COLO668 (cell line): ENCODE measurements at regions not wholly inside any gene's neighbourhood (a gene's known extent, or its start where the extent isn't known, plus 50 kb on each side); places are given as distances from the start of the nearest gene placed in this dataset.
"Not testable (repeated sequence)": the region's sequence is repeated elsewhere in the genome, so short reads cannot be mapped to it uniquely, and the experiment has no call there.

ENCODE experiments used
- DNase-seq: peaks from one replicate; lab custom pipeline; 2025; ENCODE audit not compliant: unreplicated experiment; lab: John Stamatoyannopoulos, UW

GRCh38 chr10:3580565-3580964 lies 204.4 kb downstream of the KLF6 start:
- DNase-seq: no peak

- DNase-seq: no peak
Observed at GRCh38 chr10:3579845-3580244, 205.2 kb downstream of the KLF6 start.

GRCh38 chr10:3578682-3579081 lies 206.3 kb downstream of the KLF6 start:
- DNase-seq: no peak

GRCh38 chr10:3578159-3578558 lies 206.8 kb downstream of the KLF6 start:
- no peak for DNase-seq

- DNase-seq: no peak
Observed at GRCh38 chr10:3574451-3574850, 210.6 kb downstream of the KLF6 start.

- no peak for DNase-seq
Observed at GRCh38 chr10:3573498-3573897, 211.5 kb downstream of the KLF6 start.

- no peak for DNase-seq
Observed at GRCh38 chr10:3571310-3571825, 213.6 kb downstream of the KLF6 start.

- no peak for DNase-seq
Observed at GRCh38 chr10:3570855-3571266, 214.1 kb downstream of the KLF6 start.

GRCh38 chr10:3570131-3570729 lies 214.8 kb downstream of the KLF6 start:
- no peak for DNase-seq

- DNase-seq: peak; percentile 14
Observed at GRCh38 chr10:3568983-3569382, 216.0 kb downstream of the KLF6 start.

- no peak for DNase-seq
Observed at GRCh38 chr10:3568392-3568791, 216.6 kb downstream of the KLF6 start.

GRCh38 chr10:3567291-3567963 lies 217.6 kb downstream of the KLF6 start:
- no peak for DNase-seq

GRCh38 chr10:3566627-3567026 lies 218.4 kb downstream of the KLF6 start:
- no peak for DNase-seq

- DNase-seq: no peak
Observed at GRCh38 chr10:3564346-3565002, 220.5 kb downstream of the KLF6 start.

GRCh38 chr10:3563298-3563697 lies 221.7 kb downstream of the KLF6 start:
- no peak for DNase-seq

- DNase-seq: not testable (repeated sequence)
Observed at GRCh38 chr10:3560628-3561027, 224.4 kb downstream of the KLF6 start.

GRCh38 chr10:3559527-3559926 lies 225.5 kb downstream of the KLF6 start:
- no peak for DNase-seq

GRCh38 chr10:3559011-3559410 lies 226.0 kb downstream of the KLF6 start:
- DNase-seq: no peak

GRCh38 chr10:3556191-3557017 lies 228.6 kb downstream of the KLF6 start:
- DNase-seq: not testable (repeated sequence)

GRCh38 chr10:3554121-3554522 lies 230.9 kb downstream of the KLF6 start:
- no peak for DNase-seq

GRCh38 chr10:3552281-3552680 lies 232.7 kb downstream of the KLF6 start:
- DNase-seq: no peak
